Left colon (tissue), 2 donors: ENCODE measurements at regions not wholly inside any gene's neighbourhood (a gene's known extent, or its start where the extent isn't known, plus 50 kb on each side); places are given as distances from the start of the nearest gene placed in this dataset.

ENCODE experiments used
- ATAC-seq: fragments of 200-7000 bp; cut with Tn5 transposase; one replicate; pipeline ENCODE4 v1.9.1; 2020; ENCODE audit warnings: mild to moderate bottlenecking, moderate library complexity
- DNase-seq, 2 donors: peaks; one replicate each; pipeline ENCODE4 v3.0.0-alpha.2; 2020
- intact Hi-C, 2 donors: fragments of 100-400 bp; cut with DNase I in 1 of 2; cut with micrococcal nuclease in 1 of 2; formaldehyde crosslinking; loops; one replicate each; pipeline versions ENCODE4 v1.11.2 to v1.14.0; 2022; cut with DNase I, micrococcal nuclease
- donor health status: DM: no; HTN: no; CAD: no.
- donor health status: DM: yes; HTN: yes; CAD: no.

- intact Hi-C loops: no loop called here
- DNase-seq (no peak), ATAC-seq (no peak)
Observed at GRCh38 chr2:15096873-15097272, 464.3 kb downstream of the NBAS start.

GRCh38 chr2:15107137-15107536 lies 454.0 kb downstream of the NBAS start:
- ATAC-seq: no peak
- intact Hi-C loops: no loop called here
- DNase-seq: no peak

GRCh38 chr2:15111718-15112117 lies 449.4 kb downstream of the NBAS start:
- no peak for ATAC-seq

GRCh38 chr2:15112216-15112615 lies 448.9 kb downstream of the NBAS start:
- ATAC-seq (no peak), DNase-seq (no peak)
- intact Hi-C loops: no loop called here

More at GRCh38 chr2:15111718-15112117, 449.4 kb downstream of the NBAS start:
- intact Hi-C loops: no loop called here
- DNase-seq: no peak

GRCh38 chr2:15115776-15116175 lies 445.4 kb downstream of the NBAS start:
- intact Hi-C loops: no loop called here
- DNase-seq (no peak), ATAC-seq (no peak)

GRCh38 chr2:15116830-15117229 lies 444.3 kb downstream of the NBAS start:
- ATAC-seq (no peak), DNase-seq (no peak)
- intact Hi-C loops: no loop called here
